ENCODE measurements at regions not wholly inside any gene's neighbourhood (a gene's known extent, or its start where the extent isn't known, plus 50 kb on each side); places are given as distances from the start of the nearest gene placed in this dataset.

GRCh38 chr19:5238700-5239099 is 101.9 kb downstream of the PTPRS start:
- TF ChIP-seq CTCF (conservative IDR thresholded peaks at IDR 0.05) (no peak), ZFX (IDR thresholded peaks at IDR 0.05) (no peak)

All from C4-2B (cell line).